Activated T-helper 2 cell treated with anti-CD3 and anti-CD28 coated beads, Interferon-gamma antibody, Interleukin-2, Interleukin-4, amounts not matched to agents 10 μg/mL and 5 μg/mL and 100 μg/mL, durations not matched to agents 14 hours and 24 hours and 36 hours (primary cell): ENCODE measurements at regions not wholly inside any gene's neighbourhood (a gene's known extent, or its start where the extent isn't known, plus 50 kb on each side); places are given as distances from the start of the nearest gene placed in this dataset.
"Not testable (repeated sequence)": the region's sequence is repeated elsewhere in the genome, so short reads cannot be mapped to it uniquely, and the experiment has no call there.

ENCODE experiments used
- DNase-seq: peaks from one replicate; pipeline ENCODE4 v3.0.0; 2021; ENCODE audit warnings: low spot score
- H3K27ac Mint-ChIP-seq: one replicate; pipeline ENCODE4 v1.8.0; 2021; ENCODE audit warnings: mixed read lengths
- H3K27me3 Mint-ChIP-seq: one replicate; pipeline ENCODE4 v1.8.0; 2021; ENCODE audit warnings: low read depth, mixed read lengths
- H3K36me3 Mint-ChIP-seq: one replicate; pipeline ENCODE4 v1.8.0; 2021; ENCODE audit warnings: low read depth, mixed read lengths
- H3K4me1 Mint-ChIP-seq: one replicate; pipeline ENCODE4 v1.8.0; 2021; ENCODE audit warnings: low read depth, mixed read lengths
- H3K4me3 Mint-ChIP-seq: one replicate; pipeline ENCODE4 v1.8.0; 2021; ENCODE audit warnings: low read depth, mild to moderate bottlenecking, moderate library complexity, mixed read lengths
- H3K9me3 Mint-ChIP-seq: one replicate; pipeline ENCODE4 v1.8.0; 2021; ENCODE audit warnings: mixed read lengths
- intact Hi-C: fragments of 100-400 bp; cut with micrococcal nuclease; formaldehyde crosslinking; loops from one replicate; pipeline ENCODE4 v1.15.1; 2023

GRCh38 chr20:55461519-55461918, 543.8 kb downstream of the CBLN4 start:
- no peak overlapping the region for H3K27ac Mint-ChIP-seq
- no peak for DNase-seq
- no peaks in the 10 kb centered on the region for H3K27me3 Mint-ChIP-seq
- intact Hi-C loops, result no loop called here
- H3K36me3 Mint-ChIP-seq, result no peaks in the 10 kb centered on the region
- no peaks in the 10 kb centered on the region for H3K4me1 Mint-ChIP-seq
- no peak overlapping the region for H3K4me3 Mint-ChIP-seq
- H3K9me3 Mint-ChIP-seq, result peaks cover 5% of the 10 kb centered on the region

GRCh38 chr20:55456316-55456940, 548.9 kb downstream of the CBLN4 start:
- Mint-ChIP-seq H3K4me1 (no peaks in the 10 kb centered on the region), H3K9me3 (peaks cover 11% of the 10 kb centered on the region)

GRCh38 chr20:55449091-55449490, 556.2 kb downstream of the CBLN4 start:
- intact Hi-C loops, result no loop called here
- DNase-seq, result no peak
- Mint-ChIP-seq H3K9me3 (peaks cover 30% of the 10 kb centered on the region), H3K4me1 (no peaks in the 10 kb centered on the region), H3K36me3 (no peaks in the 10 kb centered on the region), H3K27me3 (no peaks in the 10 kb centered on the region), H3K27ac (no peak overlapping the region), H3K4me3 (no peak overlapping the region)

More at GRCh38 chr20:55456316-55456940, 548.9 kb downstream of the CBLN4 start:
- Mint-ChIP-seq H3K4me3 (no peak overlapping the region), H3K27me3 (no peaks in the 10 kb centered on the region), H3K27ac (no peak overlapping the region), H3K36me3 (no peaks in the 10 kb centered on the region)
- intact Hi-C loops, result no loop called here
- DNase-seq, result no peak

- no peak for DNase-seq
- H3K4me1 Mint-ChIP-seq, result no peaks in the 10 kb centered on the region
- no peak overlapping the region for H3K4me3 Mint-ChIP-seq
- peaks cover 29% of the 10 kb centered on the region for H3K9me3 Mint-ChIP-seq
- H3K27ac Mint-ChIP-seq, result no peak overlapping the region
- H3K27me3 Mint-ChIP-seq, result no peaks in the 10 kb centered on the region
- no peaks in the 10 kb centered on the region for H3K36me3 Mint-ChIP-seq
- intact Hi-C loops, result no loop called here
Measured at GRCh38 chr20:55446301-55446700, 559.0 kb downstream of the CBLN4 start.

GRCh38 chr20:55439070-55439469, 566.2 kb downstream of the CBLN4 start:
- intact Hi-C loops, result no loop called here
- no peaks in the 10 kb centered on the region for H3K36me3 Mint-ChIP-seq
- no peaks in the 10 kb centered on the region for H3K27me3 Mint-ChIP-seq
- no peak for DNase-seq
- no peaks in the 10 kb centered on the region for H3K4me1 Mint-ChIP-seq
- no peak overlapping the region for H3K27ac Mint-ChIP-seq
- peaks cover 13% of the 10 kb centered on the region for H3K9me3 Mint-ChIP-seq
- H3K4me3 Mint-ChIP-seq, result no peak overlapping the region

- Mint-ChIP-seq H3K27ac (no peak overlapping the region), H3K9me3 (peaks cover 11% of the 10 kb centered on the region), H3K27me3 (no peaks in the 10 kb centered on the region), H3K4me3 (no peak overlapping the region), H3K36me3 (no peaks in the 10 kb centered on the region), H3K4me1 (no peaks in the 10 kb centered on the region)
- DNase-seq, result no peak
- intact Hi-C loops, result no loop called here
Measured at GRCh38 chr20:55437798-55438415, 567.4 kb downstream of the CBLN4 start.

- Mint-ChIP-seq H3K4me3 (no peak overlapping the region), H3K27ac (no peak overlapping the region), H3K9me3 (peaks cover 25% of the 10 kb centered on the region), H3K36me3 (no peaks in the 10 kb centered on the region), H3K4me1 (no peaks in the 10 kb centered on the region), H3K27me3 (no peaks in the 10 kb centered on the region)
- intact Hi-C loops, result no loop called here
- no peak for DNase-seq
Measured at GRCh38 chr20:55424968-55425367, 580.4 kb downstream of the CBLN4 start.

GRCh38 chr20:55424476-55424875, 580.8 kb downstream of the CBLN4 start:
- H3K4me1 Mint-ChIP-seq, result no peaks in the 10 kb centered on the region
- no peak overlapping the region for H3K4me3 Mint-ChIP-seq
- DNase-seq, result no peak
- H3K36me3 Mint-ChIP-seq, result no peaks in the 10 kb centered on the region
- peaks cover 30% of the 10 kb centered on the region for H3K9me3 Mint-ChIP-seq
- intact Hi-C loops, result no loop called here
- no peaks in the 10 kb centered on the region for H3K27me3 Mint-ChIP-seq
- H3K27ac Mint-ChIP-seq, result no peak overlapping the region

GRCh38 chr20:55417836-55418235, 587.5 kb downstream of the CBLN4 start:
- intact Hi-C loops, result no loop called here

GRCh38 chr20:55415567-55416142, 589.7 kb downstream of the CBLN4 start:
- intact Hi-C loops, result no loop called here
- no peaks in the 10 kb centered on the region for H3K27me3 Mint-ChIP-seq
- no peaks in the 10 kb centered on the region for H3K36me3 Mint-ChIP-seq
- H3K4me3 Mint-ChIP-seq, result no peak overlapping the region
- no peaks in the 10 kb centered on the region for H3K4me1 Mint-ChIP-seq
- DNase-seq, result no peak
- H3K9me3 Mint-ChIP-seq, result peaks cover 31% of the 10 kb centered on the region
- H3K27ac Mint-ChIP-seq, result no peak overlapping the region

More at GRCh38 chr20:55417836-55418235, 587.5 kb downstream of the CBLN4 start:
- Mint-ChIP-seq H3K27ac (no peak overlapping the region), H3K36me3 (no peaks in the 10 kb centered on the region), H3K4me3 (no peak overlapping the region), H3K4me1 (no peaks in the 10 kb centered on the region), H3K9me3 (peaks cover 24% of the 10 kb centered on the region), H3K27me3 (no peaks in the 10 kb centered on the region)
- DNase-seq, result no peak

GRCh38 chr20:55412508-55412907, 592.8 kb downstream of the CBLN4 start:
- DNase-seq, H3K4me1 Mint-ChIP-seq, H3K36me3 Mint-ChIP-seq, H3K27ac Mint-ChIP-seq, H3K4me3 Mint-ChIP-seq, intact Hi-C loops, H3K27me3 Mint-ChIP-seq: not testable (repeated sequence)
- peaks cover 24% of the 10 kb centered on the region for H3K9me3 Mint-ChIP-seq

GRCh38 chr20:55406891-55407290, 598.4 kb downstream of the CBLN4 start:
- Mint-ChIP-seq H3K27me3 (no peaks in the 10 kb centered on the region), H3K27ac (no peak overlapping the region), H3K9me3 (peaks cover 40% of the 10 kb centered on the region), H3K36me3 (no peaks in the 10 kb centered on the region), H3K4me1 (no peaks in the 10 kb centered on the region), H3K4me3 (no peak overlapping the region)
- no peak for DNase-seq
- intact Hi-C loops, result no loop called here

- Mint-ChIP-seq H3K27me3 (no peaks in the 10 kb centered on the region), H3K4me3 (no peak overlapping the region), H3K4me1 (no peaks in the 10 kb centered on the region), H3K9me3 (peaks cover 46% of the 10 kb centered on the region), H3K36me3 (no peaks in the 10 kb centered on the region), H3K27ac (no peak overlapping the region)
- intact Hi-C loops, result no loop called here
- DNase-seq, result no peak
Measured at GRCh38 chr20:55394592-55394991, 610.7 kb downstream of the CBLN4 start.
